T-cell (primary cell): ENCODE measurements at regions not wholly inside any gene's neighbourhood (a gene's known extent, or its start where the extent isn't known, plus 50 kb on each side); places are given as distances from the start of the nearest gene placed in this dataset.

Experiments
- ATAC-seq, 4 experiments: fragments of 200-7000 bp in 3 of 4; fragments of 150-1000 bp in 1 of 4; cut with Tn5 transposase; replicated peaks in 1 of 4; 1 replicate in 3 of 4; 2 replicates in 1 of 4; pipeline ENCODE4 v1.10.0; 2021; ENCODE audit warnings: moderate library complexity in 3 of 4, mild to moderate bottlenecking in 2 of 4, moderate number of reproducible peaks in 1 of 4
- CTCF ChIA-PET, 2 donors: fragments of 300-600 bp; sonication (Branson Sonifier 250); formaldehyde crosslinking; loops; one replicate each; lab custom pipeline; 2022; ENCODE audit warnings: antibody characterized with exemption in 2 of 2; lab: Charles Lee
- POLR2A ChIA-PET, 2 donors: fragments of 300-600 bp; sonication (Branson Sonifier 250); formaldehyde crosslinking; loops; one replicate each; lab custom pipeline; 2022; ENCODE audit warnings: antibody characterized with exemption in 2 of 2; lab: Charles Lee
- DNase-seq, 35 experiments: peaks; one replicate each; pipeline versions ENCODE4 v3.0.0 to v3.0.0-alpha.2; 2013 to 2023
- H3K27ac ChIP-seq: one replicate; pipeline ENCODE4 v1.5.1; 2013; ENCODE audit warnings: low read length
- H3K27me3 ChIP-seq, 2 experiments: replicated peaks in 1 of 2; 1 replicate in 1 of 2; 2 replicates in 1 of 2; pipeline versions ENCODE4 v1.6.1 to v1.7.0; 2013; ENCODE audit warnings: low read length in 1 of 2, mixed read lengths in 1 of 2; ENCODE audit not compliant: control insufficient read depth in 2 of 2, insufficient read depth in 2 of 2; ENCODE audit errors: extremely low read depth in 1 of 2
- H3K36me3 ChIP-seq, 2 donors: 1 replicate in 1 of 2; 2 replicates in 1 of 2; pipeline versions ENCODE4 v1.6.1 to v1.7.0; 2013; ENCODE audit warnings: low read length in 1 of 2; ENCODE audit not compliant: control insufficient read depth in 2 of 2, insufficient read depth in 1 of 2; ENCODE audit errors: extremely low read depth in 1 of 2
- H3K4me1 ChIP-seq, 2 experiments: 1 replicate in 1 of 2; 2 replicates in 1 of 2; pipeline versions ENCODE4 v1.6.1 to v1.7.0; 2013; ENCODE audit warnings: low read length in 2 of 2, mixed read lengths in 1 of 2; ENCODE audit not compliant: insufficient read depth in 2 of 2, control insufficient read depth in 1 of 2; ENCODE audit errors: extremely low read depth in 1 of 2
- H3K4me3 ChIP-seq, 2 donors: 1 replicate in 1 of 2; 2 replicates in 1 of 2; pipeline versions ENCODE4 v1.5.1 to v1.7.0; 2013; ENCODE audit warnings: mild to moderate bottlenecking in 2 of 2, low read length in 1 of 2, moderate library complexity in 1 of 2; ENCODE audit not compliant: control insufficient read depth in 1 of 2; ENCODE audit errors: extremely low read depth in 1 of 2
- H3K9me3 ChIP-seq: 2 replicates; pipeline ENCODE4 v1.7.0; 2013
- H3K27ac Mint-ChIP-seq, 2 donors: one replicate each; pipeline ENCODE4 v1.8.0; 2020 to 2021; ENCODE audit warnings: mild to moderate bottlenecking in 2 of 2, mixed read lengths in 2 of 2
- H3K27me3 Mint-ChIP-seq, 2 donors: one replicate each; pipeline ENCODE4 v1.8.0; 2021 to 2022; ENCODE audit warnings: mixed read lengths in 2 of 2
- H3K36me3 Mint-ChIP-seq: one replicate; pipeline ENCODE4 v1.8.0; 2021; ENCODE audit warnings: mixed read lengths
- H3K4me1 Mint-ChIP-seq, 3 donors: one replicate each; pipeline ENCODE4 v1.8.0; 2020 to 2022; ENCODE audit warnings: mixed read lengths in 3 of 3, mild to moderate bottlenecking in 1 of 3
- H3K4me3 Mint-ChIP-seq, 3 donors: one replicate each; pipeline ENCODE4 v1.8.0; 2020 to 2022; ENCODE audit warnings: mild to moderate bottlenecking in 3 of 3, mixed read lengths in 3 of 3, moderate library complexity in 3 of 3
- H3K9me3 Mint-ChIP-seq, 3 donors: one replicate each; pipeline ENCODE4 v1.8.0; 2020 to 2022; ENCODE audit warnings: mixed read lengths in 3 of 3
- WGBS: methylation state at CpG from one replicate; pipeline ENCODE4 v1.1.5; 2013; ENCODE audit warnings: missing lambda C conversion rate; ENCODE audit not compliant: insufficient coverage; 5-methylcytosine and 5-hydroxymethylcytosine counted together

DNA sequence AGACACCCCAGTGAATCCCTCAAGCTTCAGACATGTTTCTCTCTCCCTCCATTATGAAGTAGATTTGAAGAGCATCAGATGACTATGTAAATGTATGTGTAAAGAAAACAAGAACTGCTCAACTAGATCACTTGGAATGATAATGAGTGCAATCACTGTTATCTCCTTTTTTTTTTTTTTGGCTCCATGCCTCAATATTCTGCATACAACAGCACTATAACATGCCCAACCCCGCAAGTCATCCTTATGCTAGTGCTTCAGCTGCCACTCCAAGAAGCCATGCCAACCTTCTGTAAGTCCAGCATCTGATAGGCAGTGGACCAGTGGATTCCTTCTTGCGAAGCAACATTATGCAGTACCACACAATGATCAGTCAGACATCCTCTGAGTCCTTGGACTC is 133.7 kb downstream of the TFPI2 start:
- no peak overlapping the region for H3K27ac Mint-ChIP-seq
- no peaks in the 10 kb centered on the region for H3K36me3 Mint-ChIP-seq
- H3K27me3 Mint-ChIP-seq = peaks cover 0 to 3% of the 10 kb centered on the region in 2 donors
- peaks cover 0 to 3% (median 0%) of the 10 kb centered on the region in 3 donors for H3K9me3 Mint-ChIP-seq
- no peak overlapping the region for H3K27ac ChIP-seq
- no peak overlapping the region for H3K4me3 Mint-ChIP-seq
- DNase-seq = no peak
- no peaks in the 10 kb centered on the region for H3K9me3 ChIP-seq
- no peak overlapping the region for H3K4me3 ChIP-seq
- no peak for ATAC-seq
- no peaks in the 10 kb centered on the region for H3K4me1 ChIP-seq
- ChIA-PET POLR2A (no interaction called here), CTCF (no interaction called here)
- no peaks in the 10 kb centered on the region for H3K27me3 ChIP-seq
- no peaks in the 10 kb centered on the region for H3K36me3 ChIP-seq
- H3K4me1 Mint-ChIP-seq = no peaks in the 10 kb centered on the region
- 83% methylated on average over 1 of the region's 2 CpGs for WGBS

GRCh38 chr7:93751421-93751820 is 139.1 kb downstream of the TFPI2 start:
- no peaks in the 10 kb centered on the region for H3K9me3 ChIP-seq
- H3K9me3 Mint-ChIP-seq = peaks cover 0 to 2% (median 0%) of the 10 kb centered on the region in 3 donors
- H3K4me1 ChIP-seq = no peaks in the 10 kb centered on the region
- H3K27ac ChIP-seq = no peak overlapping the region
- H3K4me3 Mint-ChIP-seq = no peak overlapping the region
- no peaks in the 10 kb centered on the region for H3K27me3 ChIP-seq
- no peaks in the 10 kb centered on the region for H3K36me3 ChIP-seq
- ATAC-seq (no peak), DNase-seq (no peak)
- no peak overlapping the region for H3K4me3 ChIP-seq
- WGBS = no CpG with 5 or more reads among the region's 1 CpG
- H3K27ac Mint-ChIP-seq = no peak overlapping the region
- no peaks in the 10 kb centered on the region for H3K4me1 Mint-ChIP-seq
- ChIA-PET POLR2A (no interaction called here), CTCF (no interaction called here)
- H3K36me3 Mint-ChIP-seq = no peaks in the 10 kb centered on the region
- no peaks in the 10 kb centered on the region for H3K27me3 Mint-ChIP-seq

GRCh38 chr7:93750986-93751385 is 139.6 kb downstream of the TFPI2 start:
- no peak overlapping the region for H3K27ac ChIP-seq
- H3K27me3 ChIP-seq = no peaks in the 10 kb centered on the region
- H3K9me3 Mint-ChIP-seq = peaks cover 0 to 2% (median 0%) of the 10 kb centered on the region in 3 donors
- CTCF ChIA-PET = no interaction called here
- no peak for ATAC-seq
- H3K4me1 Mint-ChIP-seq = no peaks in the 10 kb centered on the region
- no peaks in the 10 kb centered on the region for H3K9me3 ChIP-seq
- H3K27ac Mint-ChIP-seq = no peak overlapping the region
- no peak overlapping the region for H3K4me3 ChIP-seq
- no CpG with 5 or more reads among the region's 1 CpG for WGBS
- no peak for DNase-seq
- H3K4me1 ChIP-seq = no peaks in the 10 kb centered on the region
- H3K36me3 Mint-ChIP-seq = no peaks in the 10 kb centered on the region
- no peaks in the 10 kb centered on the region for H3K27me3 Mint-ChIP-seq
- POLR2A ChIA-PET = no interaction called here
- no peaks in the 10 kb centered on the region for H3K36me3 ChIP-seq
- H3K4me3 Mint-ChIP-seq = no peak overlapping the region

GRCh38 chr7:93747019-93747418 is 143.5 kb downstream of the TFPI2 start:
- no peak for DNase-seq
- 67% methylated on average over 1 of the region's 3 CpGs for WGBS
- no peaks in the 10 kb centered on the region for H3K4me1 Mint-ChIP-seq
- H3K27ac Mint-ChIP-seq = no peak overlapping the region
- no peaks in the 10 kb centered on the region for H3K36me3 Mint-ChIP-seq
- H3K9me3 ChIP-seq = no peaks in the 10 kb centered on the region
- ChIA-PET POLR2A (no interaction called here), CTCF (no interaction called here)
- no peaks in the 10 kb centered on the region for H3K36me3 ChIP-seq
- H3K27me3 ChIP-seq = no peaks in the 10 kb centered on the region
- ATAC-seq = no peak
- no peak overlapping the region for H3K4me3 ChIP-seq
- H3K4me3 Mint-ChIP-seq = no peak overlapping the region
- H3K4me1 ChIP-seq = peaks cover 0 to 5% of the 10 kb centered on the region in 2 experiments
- H3K27ac ChIP-seq = no peak overlapping the region
- peaks cover 0 to 2% (median 0%) of the 10 kb centered on the region in 3 donors for H3K9me3 Mint-ChIP-seq
- no peaks in the 10 kb centered on the region for H3K27me3 Mint-ChIP-seq

- no peak overlapping the region for H3K4me3 Mint-ChIP-seq
- no peak overlapping the region for H3K27ac Mint-ChIP-seq
- POLR2A ChIA-PET = interaction anchor here in 1 of 2 donors (0.6 kb wide), 1 partner anchor 141 kb away, joined by 3 read pairs; no protein-coding TSS in a partner anchor
- DNase-seq = no peak
- H3K36me3 Mint-ChIP-seq = no peaks in the 10 kb centered on the region
- no peaks in the 10 kb centered on the region for H3K9me3 Mint-ChIP-seq
- no peaks in the 10 kb centered on the region for H3K4me1 Mint-ChIP-seq
- ATAC-seq = no peak
- no peaks in the 10 kb centered on the region for H3K27me3 Mint-ChIP-seq
- Histone ChIP-seq H3K27me3 (no peaks in the 10 kb centered on the region), H3K4me1 (peaks cover 0 to 11% of the 10 kb centered on the region in 2 experiments), H3K36me3 (no peaks in the 10 kb centered on the region), H3K27ac (no peak overlapping the region), H3K4me3 (no peak overlapping the region), H3K9me3 (no peaks in the 10 kb centered on the region)
- CTCF ChIA-PET = no interaction called here
Measured at GRCh38 chr7:93739424-93739823, 151.1 kb downstream of the TFPI2 start.

DNA sequence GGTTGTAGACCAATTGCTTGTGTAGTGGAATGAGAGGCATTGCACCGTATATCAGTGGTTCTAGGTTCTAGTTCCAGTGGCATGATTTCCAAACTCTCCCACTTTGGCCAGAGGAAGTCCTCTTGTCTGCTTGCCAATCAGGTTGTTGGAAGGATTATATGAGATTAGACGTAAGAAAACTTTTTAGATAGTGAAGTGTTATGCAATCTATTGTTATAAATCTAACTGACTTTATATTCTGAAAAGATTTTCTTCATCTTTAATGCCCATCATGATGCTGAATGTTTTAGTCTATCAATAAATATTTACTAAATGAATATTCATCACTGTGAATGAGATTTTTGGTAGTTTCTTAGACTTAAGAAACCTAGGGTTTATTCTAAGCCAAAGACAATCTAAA is 152.6 kb downstream of the TFPI2 start:
- Histone ChIP-seq H3K27me3 (no peaks in the 10 kb centered on the region), H3K4me3 (no peak overlapping the region), H3K4me1 (peaks cover 0 to 11% of the 10 kb centered on the region in 2 experiments), H3K36me3 (no peaks in the 10 kb centered on the region), H3K27ac (no peak overlapping the region), H3K9me3 (no peaks in the 10 kb centered on the region)
- ATAC-seq (no peak), DNase-seq (no peak)
- Mint-ChIP-seq H3K27me3 (no peaks in the 10 kb centered on the region), H3K4me3 (no peak overlapping the region), H3K4me1 (no peaks in the 10 kb centered on the region), H3K27ac (no peak overlapping the region), H3K9me3 (no peaks in the 10 kb centered on the region), H3K36me3 (no peaks in the 10 kb centered on the region)
- ChIA-PET CTCF (no interaction called here), POLR2A (interaction anchor here in 1 of 2 donors (0.6 kb wide), 1 partner anchor 126 kb away, joined by 18 read pairs; no protein-coding TSS in a partner anchor)
- no CpG with 5 or more reads among the region's 2 CpGs for WGBS
